GF-D8 (cell line): ENCODE measurements at regions not wholly inside any gene's neighbourhood (a gene's known extent, or its start where the extent isn't known, plus 50 kb on each side); places are given as distances from the start of the nearest gene placed in this dataset.
A peak's percentile ranks its signal among the peaks of the same experiment; 100 is the strongest.

Experiments
- DNase-seq: peaks from one replicate; lab custom pipeline; 2025; lab: John Stamatoyannopoulos, UW

DNA sequence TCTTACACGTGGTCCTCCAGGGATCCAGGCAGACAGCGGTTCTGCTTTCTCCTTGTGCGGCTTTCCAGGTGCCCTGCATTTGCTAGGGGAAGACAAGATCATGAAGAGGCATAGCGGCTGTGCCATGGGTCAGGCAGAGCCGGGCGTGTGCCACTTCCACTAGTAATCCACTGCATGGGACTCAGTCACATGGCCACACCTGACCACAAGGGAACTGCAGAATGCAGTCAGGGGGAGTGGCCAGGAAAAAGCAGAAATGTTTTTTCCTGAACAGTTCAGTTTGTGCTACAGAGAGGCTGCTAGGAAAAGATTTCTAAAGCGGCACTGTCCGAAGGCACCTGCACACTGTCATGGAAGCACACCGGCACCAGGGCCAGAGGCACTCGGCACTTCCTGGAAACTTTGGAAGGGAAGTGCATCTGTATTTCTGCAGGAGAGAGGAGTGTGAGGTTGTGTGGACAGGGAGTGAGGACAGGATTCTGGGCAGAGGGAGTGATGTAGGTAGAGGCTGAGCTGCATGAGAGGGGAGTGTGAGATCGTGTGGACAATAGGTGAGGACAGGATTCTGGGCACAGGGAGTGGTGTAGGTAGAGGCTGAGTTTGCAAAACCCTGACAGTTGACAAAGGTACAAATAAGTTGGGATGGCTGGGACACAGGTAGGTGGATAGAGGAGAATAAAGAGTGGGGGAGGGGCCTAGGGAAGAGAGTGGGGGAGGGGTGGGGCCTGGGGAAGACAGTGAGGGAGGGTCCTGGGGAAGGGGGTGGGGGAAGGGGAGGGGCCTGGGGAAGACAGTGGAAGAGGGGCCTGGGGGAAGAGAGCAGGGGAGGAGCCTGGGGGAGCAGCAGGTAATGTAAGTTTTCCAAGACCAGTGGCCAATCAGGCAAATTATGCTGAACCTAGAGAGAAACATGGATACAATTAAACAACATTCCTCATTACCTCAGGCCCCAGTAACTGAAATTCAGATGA, 1436.3 kb downstream of the TBC1D22A start:
- no peak for DNase-seq

DNA sequence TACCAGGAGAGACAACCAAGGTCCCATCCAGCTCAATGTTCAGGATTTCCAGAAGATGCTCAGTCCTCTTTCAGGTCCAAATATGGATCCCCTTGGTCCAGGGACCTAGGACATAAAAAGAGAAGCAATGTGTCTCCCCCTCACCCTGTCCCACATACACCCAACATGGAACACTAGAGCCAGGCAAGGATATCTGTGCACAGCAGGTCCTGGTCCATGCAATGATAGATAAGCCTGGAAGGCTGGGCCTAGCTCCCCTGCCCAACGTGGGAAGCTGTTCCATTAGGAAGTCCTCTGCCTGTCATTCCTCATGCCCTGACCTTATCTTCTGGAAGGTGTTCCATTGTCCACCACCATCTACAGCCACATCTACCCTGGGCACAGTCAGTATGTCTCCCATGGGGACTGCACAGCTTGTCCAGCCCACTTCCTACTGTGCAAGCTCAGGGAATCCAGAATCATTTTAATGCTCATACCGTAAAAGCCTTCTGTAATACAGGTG, 1434.8 kb downstream of the TBC1D22A start:
- DNase-seq: no peak

DNA sequence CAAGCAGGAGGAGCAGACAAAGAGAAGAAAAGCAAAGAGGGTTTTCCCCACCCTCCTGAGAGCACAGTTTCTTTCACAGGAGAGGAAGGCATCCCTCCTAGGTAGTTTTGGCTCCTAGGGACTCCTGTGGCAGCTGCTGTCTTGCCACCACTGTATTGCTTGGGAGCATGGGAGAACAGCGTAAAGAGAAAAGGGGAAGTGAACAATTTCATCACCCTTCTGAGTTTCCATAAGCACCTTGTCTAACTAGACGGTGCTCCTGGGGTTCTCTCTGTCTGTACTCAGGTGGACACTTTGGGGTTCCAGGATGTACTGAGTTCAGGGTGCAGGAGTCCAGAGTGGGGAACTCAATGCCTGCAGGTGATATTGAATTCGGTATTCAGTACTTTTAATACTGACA, 1430.5 kb downstream of the TBC1D22A start:
- DNase-seq: peak; percentile 5

DNA sequence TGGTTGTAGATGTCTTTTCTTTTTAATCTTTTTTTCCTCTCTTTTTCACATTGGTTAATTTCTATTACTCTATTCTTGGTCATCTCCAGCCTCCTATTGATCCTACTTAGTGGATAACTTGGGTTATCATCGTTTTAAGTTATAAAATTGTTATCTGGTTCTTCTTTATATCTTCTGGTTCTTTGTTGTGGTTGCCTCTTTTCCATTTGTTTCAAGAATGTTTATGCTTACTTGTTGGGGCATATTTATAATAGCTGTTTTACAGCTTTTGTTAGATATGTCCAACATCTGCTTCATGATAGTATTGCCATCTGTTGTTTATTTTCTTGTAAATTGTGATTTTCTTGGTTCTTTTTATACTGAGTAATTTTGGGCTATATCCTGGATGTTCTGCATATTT, 1429.6 kb downstream of the TBC1D22A start:
- DNase-seq: no peak

DNA sequence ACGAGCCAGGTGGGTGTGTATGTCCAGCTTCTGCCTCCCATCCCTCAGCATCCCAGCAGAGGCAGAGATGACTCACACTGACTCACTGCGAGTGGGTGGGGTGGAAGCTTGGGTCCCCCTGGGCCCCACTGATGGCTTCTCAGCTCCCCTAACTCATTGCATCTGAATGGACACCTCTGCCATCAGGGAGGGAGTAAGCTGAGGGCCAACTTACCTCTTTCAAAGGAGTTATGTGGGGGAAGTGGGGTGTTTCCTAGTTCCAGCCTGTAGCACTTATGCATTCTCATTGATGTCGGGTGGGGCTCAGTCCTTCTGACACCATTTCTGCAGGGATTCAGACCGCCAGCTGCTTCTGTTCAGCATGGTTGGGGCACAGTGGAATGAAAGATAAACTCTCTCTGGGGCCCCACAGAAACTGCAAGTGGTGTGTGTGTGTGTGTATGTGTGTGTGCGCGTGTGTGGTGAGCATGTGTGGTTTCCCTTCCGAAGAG, 1425.8 kb downstream of the TBC1D22A start:
- no peak for DNase-seq

DNA sequence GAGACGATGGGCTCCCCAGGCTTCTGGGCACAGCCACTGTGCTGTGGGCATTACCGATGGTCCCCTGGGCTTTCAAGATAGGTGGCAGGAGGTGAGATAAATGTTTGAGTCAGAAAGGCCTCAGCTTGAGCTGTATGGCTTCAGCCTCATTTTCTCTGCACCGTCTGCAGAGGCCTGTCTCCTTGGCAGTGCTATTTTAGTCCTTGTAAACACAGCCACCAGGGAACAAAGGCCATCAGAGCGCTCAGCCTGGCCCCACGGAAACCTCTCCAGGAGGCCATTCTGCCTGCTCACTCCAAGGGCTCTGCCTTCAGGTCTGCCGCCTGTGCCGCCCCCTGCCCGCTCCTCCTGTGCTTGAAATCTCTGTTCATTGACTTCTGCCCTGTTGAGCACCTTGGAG, 1424.9 kb downstream of the TBC1D22A start:
- DNase-seq: no peak

DNA sequence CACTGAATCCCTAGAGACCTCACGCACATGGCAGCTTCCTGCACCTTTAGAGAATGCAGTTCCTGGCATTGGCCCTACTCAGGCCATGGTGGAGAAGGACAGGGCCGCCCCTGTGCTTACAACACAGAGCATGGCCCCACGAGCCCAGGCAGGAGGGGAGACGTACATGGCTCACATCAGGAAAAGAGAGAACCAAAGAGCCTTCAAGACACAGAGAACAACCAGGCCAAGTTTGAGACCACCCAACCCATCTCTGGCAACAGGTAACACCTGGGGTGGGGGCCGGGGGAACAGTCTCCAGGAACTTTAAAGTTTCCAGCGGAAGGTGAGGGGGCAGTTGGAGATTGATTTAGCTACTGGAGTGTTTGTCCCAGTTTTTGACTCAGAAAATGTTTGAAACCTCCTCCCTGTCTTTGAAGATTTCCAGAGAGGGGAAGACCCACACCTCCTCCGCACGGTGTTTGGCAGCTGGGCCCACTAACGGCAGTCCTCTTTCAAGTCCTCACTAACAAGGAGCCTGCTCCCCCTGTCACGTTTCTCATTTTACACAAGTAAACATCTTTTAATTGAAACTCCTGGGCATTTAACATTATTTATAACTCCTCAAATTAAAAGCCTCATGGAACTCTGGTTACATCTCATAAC, 1423.8 kb downstream of the TBC1D22A start:
- DNase-seq: no peak

DNA sequence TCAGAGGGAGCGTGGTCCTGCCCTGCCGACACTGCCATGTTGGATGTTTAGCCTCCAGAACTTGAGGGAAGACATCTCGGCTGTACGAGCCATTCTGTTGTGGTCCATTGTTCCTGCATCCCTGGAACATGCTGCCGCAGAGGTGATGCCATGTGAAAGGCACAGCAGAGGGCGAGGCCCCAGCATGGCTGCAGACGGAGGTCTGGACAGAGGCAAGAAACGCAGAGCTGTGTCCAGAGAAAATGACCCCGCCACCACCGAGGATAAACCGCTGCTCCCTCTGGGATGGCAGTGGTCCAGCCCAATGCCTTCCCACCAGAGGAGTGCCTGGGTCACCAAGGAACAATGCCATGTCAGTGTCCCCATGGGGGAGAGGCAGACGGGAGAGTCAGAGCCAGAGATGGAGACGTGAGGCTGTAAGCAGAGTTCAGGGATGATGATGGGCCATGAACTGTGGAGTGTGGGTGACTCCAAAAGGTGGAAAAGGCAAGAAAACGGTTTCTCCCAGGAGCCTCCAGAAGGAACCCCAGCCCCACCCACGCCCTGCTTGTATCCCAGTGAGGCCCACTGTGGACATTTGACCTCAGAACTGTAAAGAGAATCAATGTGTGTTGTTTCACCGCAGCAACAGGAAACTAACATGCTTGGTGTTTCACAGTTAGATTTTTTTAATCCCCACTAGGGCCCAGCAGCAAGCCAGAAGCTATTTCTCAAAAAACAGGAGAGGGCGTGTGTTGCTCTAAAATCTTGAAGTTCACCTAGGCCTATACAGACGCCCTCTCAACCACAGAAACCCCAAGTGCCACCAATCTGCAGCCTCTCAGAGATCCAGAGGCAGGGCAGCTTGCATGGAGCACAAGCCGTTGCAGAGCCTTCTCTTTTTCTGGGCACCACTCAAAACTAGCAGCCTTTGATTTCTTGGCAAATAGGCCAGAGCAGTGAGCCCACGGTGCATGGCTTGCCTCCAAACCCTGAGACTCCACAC, 1422.9 kb downstream of the TBC1D22A start:
- DNase-seq: no peak

DNA sequence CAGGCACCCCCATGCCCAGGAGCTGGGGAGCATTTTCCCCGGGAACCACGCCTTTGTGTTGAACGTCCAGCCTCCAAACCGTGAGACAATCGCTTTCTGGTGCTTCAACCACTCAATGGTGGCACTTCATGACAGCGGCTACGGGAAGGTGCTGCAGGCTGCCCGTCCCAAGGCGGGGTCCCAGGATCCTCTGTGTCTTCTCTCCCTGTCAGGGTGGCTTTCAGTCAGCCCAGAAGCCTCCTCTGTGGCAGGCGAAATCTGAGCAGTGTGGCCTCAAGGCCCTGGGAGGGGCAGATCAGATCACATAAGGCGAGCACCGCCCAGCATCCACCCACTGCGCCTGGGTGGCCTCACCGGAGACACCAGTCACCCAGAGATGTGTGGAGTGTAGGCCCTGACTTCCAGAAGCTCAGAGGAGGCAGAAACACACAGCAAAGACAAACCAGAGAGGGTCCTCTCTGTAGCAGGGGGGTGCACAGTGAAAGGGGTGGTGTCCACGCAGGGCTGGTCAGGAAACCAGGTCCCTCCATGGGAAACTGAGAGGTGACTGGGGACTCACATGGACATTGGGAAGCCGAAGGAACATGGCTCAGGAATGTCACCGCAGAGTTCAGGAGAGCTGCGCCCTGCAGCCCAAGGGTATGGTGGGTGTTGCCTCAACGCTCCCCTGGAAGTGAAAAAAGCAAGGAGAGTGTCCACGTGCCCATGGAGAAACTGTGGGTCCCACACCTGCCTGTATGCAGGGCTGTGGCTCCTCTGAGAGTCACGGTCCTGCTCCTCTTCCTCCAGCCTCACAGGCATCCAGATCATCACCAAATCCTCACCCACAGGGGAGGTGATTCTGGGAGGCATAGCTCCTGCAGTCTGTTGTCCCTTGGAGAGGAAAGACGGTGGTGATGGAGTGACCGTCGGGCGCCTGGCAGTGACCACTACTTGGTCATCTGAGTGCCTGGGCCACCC, 1420.7 kb downstream of the TBC1D22A start:
- DNase-seq: no peak

DNA sequence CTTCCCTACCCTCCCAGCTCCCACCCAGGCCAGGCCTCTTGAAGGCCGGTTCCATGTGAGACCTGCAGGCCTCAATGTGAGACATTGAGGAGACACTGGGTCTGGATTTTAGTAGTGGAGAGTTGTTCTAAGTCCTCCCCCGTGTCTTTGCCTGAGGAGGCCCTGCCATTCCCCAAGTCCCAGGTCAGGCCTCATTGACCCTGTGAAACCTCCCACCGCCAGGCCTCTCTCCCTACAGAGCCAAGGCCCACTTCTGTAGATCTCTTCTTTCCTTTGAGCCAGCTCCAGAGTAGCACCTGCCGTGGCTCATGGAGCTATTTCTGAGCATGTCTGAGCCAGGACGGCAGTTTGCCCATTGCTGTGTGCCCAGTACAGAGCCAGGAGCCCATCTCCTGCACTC, 1419.6 kb downstream of the TBC1D22A start:
- no peak for DNase-seq

DNA sequence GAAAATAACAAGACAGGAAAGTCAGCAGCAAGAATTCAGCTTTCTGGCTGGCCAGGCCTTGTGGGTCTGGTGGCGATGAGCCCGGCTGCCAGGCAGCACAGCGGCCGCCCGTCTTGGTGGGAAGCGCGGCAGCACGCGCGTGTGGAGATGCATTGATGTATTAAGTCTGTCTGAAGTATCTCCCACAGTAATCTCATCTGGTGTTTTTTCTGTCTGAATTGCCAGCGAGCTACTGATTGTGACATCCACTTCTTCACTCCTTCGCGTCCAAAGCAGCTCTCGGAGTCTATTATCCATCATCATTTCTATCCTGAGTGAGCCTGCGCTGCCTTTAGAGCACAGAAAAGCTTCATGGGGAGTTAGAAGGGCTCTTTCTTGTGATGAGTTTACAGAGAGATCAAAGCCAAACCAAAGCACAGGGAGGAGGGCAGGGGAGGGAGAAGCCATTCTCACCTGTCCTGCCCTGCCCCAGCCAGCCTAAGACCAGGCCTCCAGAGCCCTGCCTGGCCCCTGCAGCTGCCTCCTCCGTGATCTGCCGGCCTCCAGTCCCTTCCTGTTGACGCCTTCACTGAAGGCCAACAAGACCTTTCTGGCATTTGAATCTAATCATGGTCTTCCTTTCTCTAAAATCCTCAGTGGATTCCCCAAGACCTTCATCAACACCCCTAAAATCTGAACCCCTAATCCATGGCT, 1419.0 kb downstream of the TBC1D22A start:
- DNase-seq: no peak

DNA sequence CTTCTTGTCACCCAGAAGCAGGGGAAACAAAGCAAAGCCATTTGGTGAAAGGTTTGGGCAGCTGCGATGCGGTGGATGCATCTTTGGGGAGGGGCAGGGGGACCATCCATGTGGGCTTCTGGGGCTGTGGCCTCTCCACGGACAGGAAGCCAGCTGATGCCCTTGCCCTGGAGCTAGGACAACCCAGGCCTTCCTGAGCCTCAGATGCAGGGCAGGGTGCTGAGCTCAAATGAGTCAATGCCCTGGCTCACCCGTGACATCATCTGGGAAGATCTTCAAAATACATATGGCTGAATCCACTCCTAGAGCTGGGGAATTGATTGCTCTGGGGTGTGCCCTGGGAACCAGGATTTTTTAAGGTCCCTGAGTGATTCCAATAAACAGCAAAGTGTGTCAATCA, 1418.2 kb downstream of the TBC1D22A start:
- DNase-seq: no peak

DNA sequence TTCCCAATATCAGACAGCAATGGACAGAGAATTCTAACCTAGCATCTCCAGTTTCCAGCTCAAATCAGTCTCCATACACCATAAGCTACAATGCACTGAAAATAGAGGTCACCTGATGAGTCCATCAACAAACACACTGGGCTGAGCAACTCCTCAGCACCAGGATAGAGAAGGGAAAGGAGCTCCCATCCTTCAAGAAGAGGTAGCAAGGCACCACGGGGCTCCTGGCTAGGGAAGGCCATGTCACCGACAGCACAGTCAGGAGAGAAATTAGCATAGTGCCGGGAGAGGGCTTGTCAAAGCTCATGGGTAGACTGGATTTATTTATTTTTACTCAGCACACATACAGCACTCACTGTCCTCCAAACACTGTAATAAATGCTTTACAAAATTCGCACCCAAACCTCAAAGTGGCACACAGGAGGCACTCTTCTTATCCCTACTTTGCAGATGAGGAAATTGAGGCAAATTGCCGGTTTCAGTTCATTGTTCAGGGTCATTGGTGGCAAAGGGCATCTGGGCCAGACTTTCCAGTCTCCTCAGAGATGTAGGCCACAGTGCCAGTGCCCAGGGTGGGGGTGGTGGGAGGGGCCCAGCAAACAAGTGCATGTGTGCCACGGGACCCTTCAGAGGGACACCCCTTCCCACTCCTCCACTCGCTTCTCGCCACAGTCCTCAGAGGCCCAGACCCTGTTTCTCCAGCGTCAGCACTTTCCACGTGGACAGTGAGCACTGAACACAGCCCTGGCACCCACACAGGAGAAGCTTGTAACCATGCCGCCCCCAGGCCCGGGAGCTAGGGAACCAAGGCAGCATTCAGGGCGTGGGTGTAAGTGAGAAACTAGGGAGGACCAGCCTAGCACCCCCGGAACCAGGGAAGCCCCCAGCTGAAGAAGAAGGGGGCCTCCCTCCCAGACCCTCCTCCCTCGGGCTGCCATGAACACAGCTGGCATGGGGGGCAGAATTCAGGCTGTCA, 1417.4 kb downstream of the TBC1D22A start:
- no peak for DNase-seq

DNA sequence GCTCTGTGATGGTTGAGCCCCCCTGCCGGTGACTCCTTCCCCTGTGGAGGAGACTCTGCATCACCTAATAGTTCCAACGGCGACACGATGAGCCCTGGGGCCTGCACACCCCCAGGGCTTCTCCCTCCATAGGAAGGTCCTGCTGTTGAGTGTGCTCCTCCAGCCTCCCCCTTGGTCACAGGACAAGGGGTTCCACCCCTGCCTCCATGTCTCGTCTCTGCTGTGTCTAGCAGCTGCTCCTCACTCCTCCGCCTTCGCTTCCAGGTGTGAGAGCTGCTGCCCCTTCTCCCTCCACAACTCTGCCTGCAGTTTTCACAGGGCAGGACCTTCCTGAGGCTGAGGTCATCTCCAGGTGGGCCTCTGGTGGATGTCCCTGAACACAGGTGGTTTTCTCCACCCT, 1416.1 kb downstream of the TBC1D22A start:
- no peak for DNase-seq

DNA sequence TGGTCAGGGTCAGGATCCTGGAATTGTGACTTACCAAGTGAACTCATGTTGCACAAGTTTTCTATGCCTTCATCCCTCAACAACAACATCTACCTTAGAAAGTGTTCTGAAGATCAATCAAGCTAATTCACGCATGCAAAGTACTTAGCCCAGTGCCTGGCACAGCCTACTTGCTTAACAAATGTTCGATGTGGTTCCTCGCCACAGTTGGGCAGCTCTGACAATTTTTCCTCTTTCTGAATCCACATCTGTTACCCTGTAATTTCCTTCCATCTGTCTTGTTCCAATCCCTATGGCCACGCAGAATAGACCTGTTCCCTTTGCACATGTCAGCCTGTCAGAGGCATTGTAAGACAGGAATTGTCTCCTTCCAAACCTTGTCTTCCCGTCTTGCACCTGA, 1415.2 kb downstream of the TBC1D22A start:
- no peak for DNase-seq

DNA sequence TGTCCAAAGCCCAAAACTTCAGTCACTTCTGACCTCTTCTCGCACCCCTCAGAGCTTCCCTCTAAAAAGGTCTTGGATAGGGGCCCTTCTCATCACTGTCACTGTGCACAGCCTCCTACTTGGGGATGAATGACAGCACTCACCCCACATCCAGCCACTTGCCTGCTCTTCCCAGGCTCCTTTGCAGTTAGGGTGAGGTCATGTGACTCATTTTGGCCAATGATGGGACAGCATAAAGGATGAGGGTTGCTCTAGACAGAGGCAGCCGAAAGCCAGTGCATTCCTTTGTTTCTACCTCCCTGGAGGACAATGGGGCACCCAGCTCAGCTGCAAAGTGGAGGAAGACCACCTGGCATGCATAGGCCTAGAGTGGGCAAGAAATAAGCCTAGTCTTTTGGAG, 1413.3 kb downstream of the TBC1D22A start:
- no peak for DNase-seq

DNA sequence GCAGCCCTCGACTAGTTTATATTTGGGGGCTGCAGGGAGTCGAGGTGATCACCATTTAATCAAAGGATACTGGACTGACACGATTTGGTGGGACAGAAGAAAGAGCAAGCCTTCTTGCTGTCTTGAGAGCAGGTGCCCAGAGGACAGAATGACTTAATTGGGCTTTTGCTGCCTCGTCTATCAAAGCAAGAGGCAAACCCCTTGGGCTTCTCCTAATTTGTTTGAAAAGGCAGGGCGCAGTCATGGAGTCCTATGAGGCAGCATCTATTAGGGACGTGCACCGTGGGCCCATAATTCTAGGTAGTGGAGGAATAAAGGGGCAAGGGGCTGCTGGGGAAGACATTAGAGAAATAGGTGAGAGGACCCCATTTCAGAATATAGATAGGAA, 1411.3 kb downstream of the TBC1D22A start:
- no peak for DNase-seq

DNA sequence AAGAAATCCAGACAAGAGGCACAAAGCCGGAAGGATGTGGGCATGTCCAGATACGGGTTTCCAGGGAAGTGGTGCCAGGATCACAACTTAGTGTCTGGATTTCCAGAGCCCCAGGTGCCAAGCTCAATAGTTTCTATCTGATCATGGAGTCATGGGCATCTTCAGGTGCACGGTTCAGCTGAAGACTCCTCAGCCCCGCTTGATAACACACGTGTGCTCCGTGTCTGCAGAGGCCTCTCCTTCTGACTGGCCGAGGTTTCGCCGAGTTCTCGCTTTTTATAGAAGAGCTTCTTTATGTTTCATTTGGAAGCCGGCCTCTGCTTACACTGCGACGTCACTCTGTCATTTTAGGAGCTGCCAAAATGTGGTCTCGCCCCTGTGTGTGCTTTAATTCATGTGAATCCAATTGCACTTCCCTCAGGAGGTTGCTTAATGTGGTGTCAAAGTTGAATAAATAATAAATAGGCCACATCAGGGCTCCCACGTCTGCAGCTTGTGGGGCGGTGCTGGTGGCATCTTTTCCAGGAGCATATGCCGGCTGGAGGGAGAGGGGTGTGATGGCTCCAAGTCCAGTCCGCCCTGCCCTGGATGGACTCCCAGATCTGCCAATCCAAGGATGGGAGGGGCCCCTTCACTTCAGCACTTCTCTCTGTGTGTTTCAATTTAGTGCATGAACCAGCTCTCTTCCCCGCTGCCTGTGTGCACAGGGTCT, 1410.8 kb downstream of the TBC1D22A start:
- DNase-seq: no peak
